Left lobe of liver (tissue), 2 donors: ENCODE measurements at regions not wholly inside any gene's neighbourhood (a gene's known extent, or its start where the extent isn't known, plus 50 kb on each side); places are given as distances from the start of the nearest gene placed in this dataset.
"Not testable (repeated sequence)": the region's sequence is repeated elsewhere in the genome, so short reads cannot be mapped to it uniquely, and the experiment has no call there.

Source experiments
- ATAC-seq: fragments of 200-7000 bp; cut with Tn5 transposase; one replicate; pipeline ENCODE4 v1.9.1; 2020; ENCODE audit warnings: mild to moderate bottlenecking, moderate library complexity
- DNase-seq: peaks from one replicate; pipeline ENCODE4 v3.0.0-alpha.2; 2020; ENCODE audit warnings: low spot score
- donor health status: DM: no; HTN: no; CAD: no; lungs with moderate emphysema.
- donor health status: DM: no; HTN: yes; CAD: no.

DNA sequence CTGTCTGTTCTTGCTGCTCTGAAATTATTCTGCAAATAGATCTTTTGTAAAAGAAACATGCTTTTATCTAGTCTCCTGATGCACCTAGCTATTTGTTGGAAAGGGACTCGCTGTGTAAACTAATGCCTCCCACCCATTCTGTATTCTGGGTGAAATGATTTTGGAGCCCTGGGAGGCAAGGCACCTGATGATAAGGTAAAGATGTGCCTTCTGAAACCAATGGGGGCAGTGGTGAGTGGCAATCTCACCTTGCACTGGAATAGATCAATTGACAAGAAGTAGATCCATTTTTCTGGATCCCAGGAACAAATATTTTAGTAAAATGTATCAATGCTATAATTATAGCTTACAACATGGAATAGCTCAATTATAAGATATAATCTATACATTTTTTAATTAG, 170.5 kb upstream of the SPATA31A3 start:
- not testable (repeated sequence) for ATAC-seq

DNA sequence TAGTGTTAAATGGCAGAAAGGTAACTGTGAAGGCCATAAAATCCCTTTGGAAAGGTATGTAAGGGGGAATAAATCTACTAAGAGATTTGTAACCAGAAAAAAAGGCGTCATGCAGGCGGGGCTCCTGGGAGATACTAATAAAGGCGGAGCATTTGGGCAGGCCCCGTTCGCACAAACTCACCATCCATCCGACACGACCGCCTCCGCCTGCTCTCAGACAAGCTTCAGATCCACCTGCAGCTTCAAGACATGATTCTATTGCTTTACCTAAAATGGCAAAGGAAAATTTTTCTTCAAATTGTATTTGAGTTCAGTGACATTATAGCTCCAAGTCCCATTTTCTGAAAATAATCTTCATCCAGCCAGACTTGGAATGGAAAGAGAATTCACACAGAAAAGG, 162.9 kb upstream of the SPATA31A3 start:
- not testable (repeated sequence) for DNase-seq, ATAC-seq

More for the DNA sequence above, 170.5 kb upstream of the SPATA31A3 start:
- not testable (repeated sequence) for DNase-seq

GRCh38 chr9:67153501-67153900, 161.2 kb upstream of the SPATA31A3 start:
- DNase-seq, ATAC-seq: not testable (repeated sequence)

- ATAC-seq, DNase-seq: not testable (repeated sequence)
These were observed 150.2 kb upstream of the SPATA31A3 start for GRCh38 chr9:67142392-67143107.

DNA sequence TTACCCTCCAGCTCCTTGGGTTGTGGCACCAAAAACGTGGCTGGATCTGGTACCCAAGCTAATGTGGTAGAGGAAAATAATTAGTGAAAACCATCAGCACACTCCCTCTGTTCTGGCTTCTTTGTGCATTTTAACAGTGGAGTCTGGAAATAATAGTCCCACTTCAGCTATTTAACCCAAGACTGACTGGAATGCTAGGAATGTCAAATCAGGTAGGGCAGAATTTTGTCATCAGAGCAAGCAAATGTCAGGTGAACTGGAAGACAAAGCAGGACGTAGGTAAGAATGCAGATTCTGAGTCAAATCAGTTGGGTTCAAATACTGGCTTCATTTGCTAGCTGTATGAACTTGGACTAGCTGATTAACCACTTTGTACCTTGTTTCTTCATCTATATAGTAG, 144.0 kb upstream of the SPATA31A3 start:
- not testable (repeated sequence) for DNase-seq, ATAC-seq

DNA sequence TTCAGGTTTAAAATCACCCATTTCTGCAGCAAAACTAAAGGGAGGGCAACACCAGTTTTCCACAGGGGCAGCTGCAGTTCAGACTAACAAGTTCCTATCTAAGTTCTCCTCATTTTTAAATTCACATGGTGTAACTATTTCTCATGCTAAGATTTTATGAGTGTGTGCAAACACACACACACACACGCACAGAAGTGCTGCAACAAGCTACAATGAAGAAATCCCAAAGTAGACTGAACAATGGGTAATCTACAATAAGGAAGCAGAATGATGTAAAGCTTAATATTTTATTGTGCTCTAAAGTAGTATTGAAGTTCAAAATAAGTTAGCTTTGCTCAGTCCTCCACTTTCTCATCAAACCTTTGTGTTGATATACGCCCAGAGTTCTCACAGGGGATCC, 140.8 kb upstream of the SPATA31A3 start:
- DNase-seq, ATAC-seq: not testable (repeated sequence)

GRCh38 chr9:67116761-67117160, 124.4 kb upstream of the SPATA31A3 start:
- not testable (repeated sequence) for DNase-seq, ATAC-seq

DNA sequence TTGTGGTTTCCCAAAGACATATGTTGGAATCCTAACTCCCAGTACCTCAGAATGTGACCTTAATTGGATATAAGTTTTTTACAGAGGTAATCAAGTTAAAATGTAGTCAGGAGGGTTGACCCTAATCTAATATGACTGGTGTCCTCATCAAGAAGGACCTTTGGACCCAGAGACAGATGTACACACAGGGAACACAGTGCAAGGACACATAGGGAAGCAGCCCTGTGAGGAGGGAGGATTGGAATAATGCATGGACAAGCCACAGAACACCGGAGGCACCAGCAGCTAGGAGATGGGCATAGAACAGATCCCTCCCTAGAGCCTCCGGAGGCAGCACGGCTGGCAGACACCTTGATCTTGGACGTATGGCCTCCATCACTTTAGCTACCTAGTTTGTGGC, 119.8 kb upstream of the SPATA31A3 start:
- ATAC-seq, DNase-seq: not testable (repeated sequence)

DNA sequence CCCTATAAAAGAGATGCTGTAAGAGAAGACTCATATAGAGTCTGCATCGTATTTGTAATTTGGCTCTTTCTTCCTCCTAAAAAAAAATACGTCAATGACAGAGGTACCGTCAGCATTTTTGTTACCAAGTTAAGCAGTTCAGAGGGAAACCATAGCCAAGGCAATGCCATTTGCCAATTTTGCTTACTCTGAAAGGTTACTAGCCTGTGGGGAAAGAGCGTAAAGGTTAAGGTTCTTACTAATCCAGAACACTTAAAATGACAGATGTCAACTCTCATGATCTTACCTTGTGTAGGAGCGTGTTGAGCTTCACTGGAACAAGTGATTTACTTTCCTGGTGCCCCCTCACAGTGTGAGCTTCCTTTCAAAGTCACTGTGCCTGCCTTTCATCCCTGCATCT, 119.4 kb upstream of the SPATA31A3 start:
- not testable (repeated sequence) for DNase-seq
- ATAC-seq, result peak; percentile 33

DNA sequence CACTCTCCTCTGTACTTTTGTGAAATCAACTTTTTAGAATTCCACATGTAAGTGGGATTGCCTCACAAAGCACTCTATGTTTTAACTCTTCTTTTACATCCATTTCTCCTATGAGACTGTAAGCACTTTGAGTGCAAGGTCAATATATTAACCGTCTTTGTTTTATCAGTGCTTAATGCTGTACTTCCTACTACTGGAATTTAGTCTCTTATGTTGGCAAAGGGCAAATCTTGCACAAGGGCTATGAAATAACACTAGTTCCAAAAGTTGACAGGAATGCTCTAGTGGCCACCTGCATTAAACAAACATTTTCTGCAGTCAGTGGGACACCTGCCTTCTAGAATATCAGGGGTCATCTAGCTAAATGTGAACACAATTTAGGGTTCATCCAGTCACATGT, 117.5 kb upstream of the SPATA31A3 start:
- not testable (repeated sequence) for DNase-seq
- peak; percentile 24 for ATAC-seq

GRCh38 chr9:67106659-67107058, 114.3 kb upstream of the SPATA31A3 start:
- DNase-seq, ATAC-seq: not testable (repeated sequence)

DNA sequence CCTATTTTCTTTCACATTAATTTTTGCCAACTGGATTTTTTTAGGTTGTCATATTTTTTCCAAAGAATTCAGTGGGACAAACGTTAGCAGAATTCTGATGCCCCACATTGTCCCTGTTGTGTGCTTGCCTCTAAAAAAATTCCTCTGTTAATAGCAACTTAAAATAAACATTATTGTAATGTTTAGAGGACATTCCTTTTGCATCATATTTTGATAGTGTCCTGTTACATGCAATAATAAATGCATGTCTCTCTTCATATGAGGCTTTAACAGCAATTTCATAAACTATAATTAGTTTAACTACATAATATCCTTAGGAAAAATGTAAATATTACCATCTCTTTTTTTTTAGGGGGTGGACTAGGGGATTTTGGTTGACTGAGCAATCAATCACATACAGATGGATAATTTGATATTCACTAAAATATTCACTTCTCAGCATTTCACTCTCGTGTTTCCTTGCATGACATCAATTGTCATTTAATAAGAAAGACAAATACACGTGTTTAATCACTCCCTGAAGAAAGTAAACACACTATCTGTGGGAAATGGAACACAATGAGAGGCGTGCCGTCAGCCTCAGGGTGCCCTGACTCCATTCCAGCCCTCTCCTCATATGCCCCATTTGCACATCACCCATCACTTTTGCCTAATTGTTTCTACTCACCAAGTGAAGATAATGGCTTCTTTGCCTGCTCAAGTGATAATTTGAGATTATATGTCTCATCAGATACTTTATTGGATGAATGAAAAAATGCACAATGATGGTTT, 110.3 kb upstream of the SPATA31A3 start:
- not testable (repeated sequence) for DNase-seq, ATAC-seq

- DNase-seq, ATAC-seq: not testable (repeated sequence)
These were observed 98.8 kb upstream of the SPATA31A3 start for GRCh38 chr9:67091104-67091503.

GRCh38 chr9:67086862-67087261, 94.5 kb upstream of the SPATA31A3 start:
- DNase-seq, result not testable (repeated sequence)

DNA sequence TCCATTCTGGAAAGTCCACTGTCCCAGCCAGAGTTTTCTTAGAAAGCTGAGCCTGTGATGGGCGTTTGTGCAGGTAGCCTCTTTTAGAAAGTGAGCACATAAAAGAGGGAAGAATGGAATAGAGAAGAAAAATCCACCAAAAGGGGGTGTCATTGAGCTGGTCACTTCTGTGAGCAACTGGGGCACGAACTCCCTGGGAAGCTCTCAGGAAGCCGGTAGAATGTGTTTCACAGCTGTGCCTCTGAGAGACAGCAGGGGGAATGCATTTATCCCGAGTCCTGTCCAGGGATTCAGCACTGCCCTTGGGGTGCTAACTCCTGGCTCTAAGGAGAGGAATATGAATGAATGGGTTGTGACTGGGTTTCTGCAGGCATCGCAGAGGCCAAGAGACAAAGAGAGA, 73.8 kb upstream of the SPATA31A3 start:
- not testable (repeated sequence) for ATAC-seq, DNase-seq

More at GRCh38 chr9:67086862-67087261, 94.5 kb upstream of the SPATA31A3 start:
- not testable (repeated sequence) for ATAC-seq

GRCh38 chr9:67058898-67059715, 66.8 kb upstream of the SPATA31A3 start:
- not testable (repeated sequence) for ATAC-seq
- DNase-seq, result peak; percentile 61
